ENCODE measurements at regions not wholly inside any gene's neighbourhood (a gene's known extent, or its start where the extent isn't known, plus 50 kb on each side); places are given as distances from the start of the nearest gene placed in this dataset.

DNA sequence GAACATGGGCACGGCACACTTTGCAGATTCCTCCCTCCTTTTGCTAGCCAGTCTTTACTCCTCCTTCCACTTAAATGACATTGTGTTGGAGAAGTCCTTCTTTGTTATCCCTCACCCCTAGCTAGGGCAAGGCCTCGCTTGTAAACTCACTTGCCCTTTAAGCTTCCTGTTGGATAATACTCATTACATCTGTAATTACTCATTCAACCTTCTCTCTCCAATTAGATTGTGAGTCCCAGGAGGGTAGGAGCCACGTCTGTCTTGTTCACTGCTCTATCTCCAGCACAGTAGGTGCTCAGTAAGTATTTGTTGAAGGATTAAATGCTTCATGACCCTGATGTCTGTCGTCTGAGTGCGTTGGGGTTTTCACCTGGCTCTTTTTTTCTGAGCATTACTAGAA lies 98.7 kb upstream of the USP24 start:
- TF ChIP-seq, protein P1, sequence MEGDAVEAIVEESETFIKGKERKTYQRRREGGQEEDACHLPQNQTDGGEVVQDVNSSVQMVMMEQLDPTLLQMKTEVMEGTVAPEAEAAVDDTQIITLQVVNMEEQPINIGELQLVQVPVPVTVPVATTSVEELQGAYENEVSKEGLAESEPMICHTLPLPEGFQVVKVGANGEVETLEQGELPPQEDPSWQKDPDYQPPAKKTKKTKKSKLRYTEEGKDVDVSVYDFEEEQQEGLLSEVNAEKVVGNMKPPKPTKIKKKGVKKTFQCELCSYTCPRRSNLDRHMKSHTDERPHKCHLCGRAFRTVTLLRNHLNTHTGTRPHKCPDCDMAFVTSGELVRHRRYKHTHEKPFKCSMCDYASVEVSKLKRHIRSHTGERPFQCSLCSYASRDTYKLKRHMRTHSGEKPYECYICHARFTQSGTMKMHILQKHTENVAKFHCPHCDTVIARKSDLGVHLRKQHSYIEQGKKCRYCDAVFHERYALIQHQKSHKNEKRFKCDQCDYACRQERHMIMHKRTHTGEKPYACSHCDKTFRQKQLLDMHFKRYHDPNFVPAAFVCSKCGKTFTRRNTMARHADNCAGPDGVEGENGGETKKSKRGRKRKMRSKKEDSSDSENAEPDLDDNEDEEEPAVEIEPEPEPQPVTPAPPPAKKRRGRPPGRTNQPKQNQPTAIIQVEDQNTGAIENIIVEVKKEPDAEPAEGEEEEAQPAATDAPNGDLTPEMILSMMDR (IDR thresholded peaks at IDR 0.05; ENCODE audit: unreplicated experiment), result no peak
- no peak overlapping the region for H3K27ac Mint-ChIP-seq (ENCODE audit: unreplicated experiment)
- peaks cover 8% of the 10 kb centered on the region for H3K4me1 Mint-ChIP-seq (ENCODE audit: unreplicated experiment)
- DNase-seq (ENCODE audit: low spot score), result no peak
- H3K9me3 Mint-ChIP-seq (ENCODE audit: unreplicated experiment), result no peaks in the 10 kb centered on the region
- no peaks in the 10 kb centered on the region for H3K27me3 Mint-ChIP-seq (ENCODE audit: unreplicated experiment)
- H3K4me3 Mint-ChIP-seq (ENCODE audit: unreplicated experiment), result no peak overlapping the region
- no peaks in the 10 kb centered on the region for H3K36me3 Mint-ChIP-seq (ENCODE audit: low read depth, unreplicated experiment)

DNA sequence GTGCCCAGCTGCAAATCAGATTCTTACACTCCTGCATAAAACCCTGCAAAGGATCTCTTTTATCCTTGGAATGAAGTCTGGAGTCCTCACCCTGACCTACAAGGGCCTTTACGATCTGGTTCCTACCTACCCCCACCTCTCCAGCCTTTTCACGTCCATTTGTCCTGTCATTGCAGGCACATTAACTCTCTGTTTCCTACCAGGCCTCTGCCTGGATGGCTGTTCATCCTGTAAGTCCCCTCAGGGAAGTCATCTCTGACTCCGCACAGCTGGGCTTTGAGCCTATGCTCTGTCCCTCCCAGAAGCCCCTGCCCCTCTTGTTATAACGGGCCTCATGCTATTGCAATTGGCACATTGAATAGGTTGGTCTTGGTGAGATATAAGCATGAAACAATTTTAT lies 96.8 kb upstream of the USP24 start:
- Mint-ChIP-seq H3K9me3 (ENCODE audit: unreplicated experiment) (no peaks in the 10 kb centered on the region), H3K27me3 (ENCODE audit: unreplicated experiment) (peaks cover 4% of the 10 kb centered on the region), H3K36me3 (ENCODE audit: low read depth, unreplicated experiment) (no peaks in the 10 kb centered on the region), H3K27ac (ENCODE audit: unreplicated experiment) (no peak overlapping the region), H3K4me3 (ENCODE audit: unreplicated experiment) (no peak overlapping the region), H3K4me1 (ENCODE audit: unreplicated experiment) (peaks cover 7% of the 10 kb centered on the region)
- no peak for DNase-seq (ENCODE audit: low spot score)
- TF ChIP-seq, protein P1 (IDR thresholded peaks at IDR 0.05; ENCODE audit: unreplicated experiment), result no peak

DNA sequence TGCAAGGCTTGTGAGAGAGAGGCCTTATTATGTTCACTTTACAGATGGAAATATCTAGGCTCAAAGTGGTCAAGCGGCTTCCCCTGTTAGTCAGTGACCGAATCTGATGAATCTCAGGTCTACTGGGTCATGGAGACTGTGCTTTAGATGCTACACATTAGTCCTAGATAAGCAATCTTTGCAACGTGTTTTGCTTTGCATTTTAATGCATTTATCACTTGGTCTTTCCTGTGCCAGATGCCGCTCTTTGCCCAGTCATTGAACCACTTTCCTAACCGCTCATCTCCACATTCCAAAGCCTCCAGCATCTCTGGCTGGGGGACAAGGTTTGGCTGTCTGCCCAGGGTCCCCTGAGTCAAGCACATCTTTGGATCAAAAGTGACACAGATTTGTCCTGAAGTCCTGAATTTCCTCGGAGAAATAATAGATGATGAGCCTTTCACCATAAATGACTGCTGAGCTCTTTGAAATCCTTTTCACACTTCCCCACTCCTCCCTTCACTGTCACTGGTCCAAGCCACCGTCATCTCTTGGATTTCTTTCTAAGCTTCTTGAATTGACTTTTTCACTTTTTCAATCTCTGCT lies 96.0 kb upstream of the USP24 start:
- Mint-ChIP-seq H3K36me3 (ENCODE audit: low read depth, unreplicated experiment) (no peaks in the 10 kb centered on the region), H3K4me3 (ENCODE audit: unreplicated experiment) (no peak overlapping the region), H3K27ac (ENCODE audit: unreplicated experiment) (no peak overlapping the region), H3K4me1 (ENCODE audit: unreplicated experiment) (no peaks in the 10 kb centered on the region), H3K9me3 (ENCODE audit: unreplicated experiment) (no peaks in the 10 kb centered on the region), H3K27me3 (ENCODE audit: unreplicated experiment) (peaks cover 4% of the 10 kb centered on the region)
- TF ChIP-seq, protein P1 (IDR thresholded peaks at IDR 0.05; ENCODE audit: unreplicated experiment), result no peak
- no peak for DNase-seq (ENCODE audit: low spot score)

DNA sequence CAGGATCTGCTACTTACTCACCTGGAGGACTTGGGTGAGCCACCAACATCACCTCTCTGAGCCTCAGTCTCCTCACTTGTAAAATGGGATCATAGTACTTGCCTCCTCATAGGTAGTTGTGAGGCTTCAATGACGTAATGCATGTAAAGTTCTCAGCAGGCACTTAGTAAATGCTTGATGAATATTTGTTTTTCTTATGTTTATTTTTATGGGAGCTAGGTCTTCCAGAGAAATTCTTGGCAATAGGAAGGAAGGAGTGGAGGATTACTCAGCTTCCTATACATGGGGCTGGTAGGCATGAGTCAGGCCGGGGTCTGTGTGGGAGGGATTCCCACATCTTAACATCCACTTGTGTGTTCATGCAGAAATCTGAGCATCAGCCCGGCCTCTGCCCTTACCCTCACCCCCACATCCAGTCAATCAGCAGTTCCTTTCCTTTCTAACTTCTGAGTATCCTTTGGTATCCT lies 95.4 kb upstream of the USP24 start:
- Mint-ChIP-seq H3K4me1 (ENCODE audit: unreplicated experiment) (no peaks in the 10 kb centered on the region), H3K27ac (ENCODE audit: unreplicated experiment) (no peak overlapping the region), H3K4me3 (ENCODE audit: unreplicated experiment) (no peak overlapping the region), H3K36me3 (ENCODE audit: low read depth, unreplicated experiment) (no peaks in the 10 kb centered on the region), H3K27me3 (ENCODE audit: unreplicated experiment) (peaks cover 4% of the 10 kb centered on the region), H3K9me3 (ENCODE audit: unreplicated experiment) (no peaks in the 10 kb centered on the region)
- TF ChIP-seq, protein P1 (IDR thresholded peaks at IDR 0.05; ENCODE audit: unreplicated experiment), result no peak
- DNase-seq (ENCODE audit: low spot score), result no peak

DNA sequence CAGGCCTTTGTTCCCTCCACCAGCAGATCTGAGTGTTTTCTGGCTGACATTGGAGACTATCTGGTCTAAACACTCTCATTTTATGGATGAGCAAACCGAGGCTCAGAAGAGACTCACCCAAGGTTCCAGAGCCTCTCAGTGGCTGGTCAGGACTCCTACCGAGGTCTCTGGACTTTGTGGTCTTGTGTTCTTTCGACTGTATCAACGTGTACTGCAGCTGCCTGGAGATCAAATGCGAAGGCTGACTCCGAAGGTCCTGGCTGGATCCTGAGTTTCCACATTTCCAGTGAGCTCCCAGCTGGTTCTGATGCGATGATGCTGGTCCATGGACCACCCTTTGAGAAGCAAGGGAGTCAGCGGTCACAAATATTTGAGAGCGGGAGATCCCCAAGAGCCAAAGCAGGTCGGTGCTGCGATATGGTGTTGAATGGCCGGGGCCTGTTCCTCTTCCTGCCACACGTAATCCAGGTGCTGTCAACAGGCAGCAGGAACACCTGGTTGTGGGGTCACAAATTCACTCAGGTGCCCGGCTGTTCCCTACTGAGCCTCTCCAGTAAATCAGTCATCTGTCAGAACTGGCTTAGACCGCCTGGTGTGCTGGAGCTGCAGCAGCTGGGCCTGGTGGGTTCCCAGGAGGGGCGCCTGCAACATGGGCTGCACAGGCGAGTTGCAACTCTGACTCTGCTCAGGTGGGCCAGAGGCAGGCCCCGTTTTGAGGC lies 94.8 kb upstream of the USP24 start:
- no peak overlapping the region for H3K4me3 Mint-ChIP-seq (ENCODE audit: unreplicated experiment)
- H3K27ac Mint-ChIP-seq (ENCODE audit: unreplicated experiment), result no peak overlapping the region
- H3K27me3 Mint-ChIP-seq (ENCODE audit: unreplicated experiment), result peaks cover 4% of the 10 kb centered on the region
- H3K4me1 Mint-ChIP-seq (ENCODE audit: unreplicated experiment), result peaks cover 5% of the 10 kb centered on the region
- H3K36me3 Mint-ChIP-seq (ENCODE audit: low read depth, unreplicated experiment), result no peaks in the 10 kb centered on the region
- no peaks in the 10 kb centered on the region for H3K9me3 Mint-ChIP-seq (ENCODE audit: unreplicated experiment)
- TF ChIP-seq, protein P1 (IDR thresholded peaks at IDR 0.05; ENCODE audit: unreplicated experiment), result no peak
- no peak for DNase-seq (ENCODE audit: low spot score)

All from endothelial cell (in vitro differentiated cells).